ENCODE measurements at regions not wholly inside any gene's neighbourhood (a gene's known extent, or its start where the extent isn't known, plus 50 kb on each side); places are given as distances from the start of the nearest gene placed in this dataset.

GRCh38 chr10:27601946-27602538, 97.9 kb downstream of the RAB18 start:
- Histone ChIP-seq H3K36me3 (ENCODE audit: insufficient read depth, low read length) (no peaks in the 10 kb centered on the region), H2AFZ (ENCODE audit: low read length) (no peak overlapping the region), H4K20me1 (ENCODE audit: insufficient read depth, low read length) (no peaks in the 10 kb centered on the region), H3K9me3 (ENCODE audit: low read length) (no peaks in the 10 kb centered on the region), H3K79me2 (ENCODE audit: insufficient read depth, low read depth, low read length) (no peaks in the 10 kb centered on the region), H3K4me2 (ENCODE audit: low read length) (no peak overlapping the region), H3K9me2 (ENCODE audit: insufficient read depth, low read length) (no peaks in the 10 kb centered on the region), H3K4me1 (ENCODE audit: insufficient read depth, low read length, poor library complexity, severe bottlenecking) (no peaks in the 10 kb centered on the region), H3K4me3 (ENCODE audit: low read depth, low read length, poor library complexity, severe bottlenecking) (no peak overlapping the region), H3K27ac (ENCODE audit: low read depth, low read length, poor library complexity, severe bottlenecking) (no peak overlapping the region)
- ChIA-PET POLR2A (no interaction called here), CTCF (ENCODE audit: unreplicated experiment) (no interaction called here)
- BruUV-seq (replicated peaks) = no TSS peak
- no peak for TF ChIP-seq EZH2phosphoT487 (IDR thresholded peaks at IDR 0.05; ENCODE audit: borderline replicate concordance, low read depth, low read length)
- TF ChIP-seq, protein P1, sequence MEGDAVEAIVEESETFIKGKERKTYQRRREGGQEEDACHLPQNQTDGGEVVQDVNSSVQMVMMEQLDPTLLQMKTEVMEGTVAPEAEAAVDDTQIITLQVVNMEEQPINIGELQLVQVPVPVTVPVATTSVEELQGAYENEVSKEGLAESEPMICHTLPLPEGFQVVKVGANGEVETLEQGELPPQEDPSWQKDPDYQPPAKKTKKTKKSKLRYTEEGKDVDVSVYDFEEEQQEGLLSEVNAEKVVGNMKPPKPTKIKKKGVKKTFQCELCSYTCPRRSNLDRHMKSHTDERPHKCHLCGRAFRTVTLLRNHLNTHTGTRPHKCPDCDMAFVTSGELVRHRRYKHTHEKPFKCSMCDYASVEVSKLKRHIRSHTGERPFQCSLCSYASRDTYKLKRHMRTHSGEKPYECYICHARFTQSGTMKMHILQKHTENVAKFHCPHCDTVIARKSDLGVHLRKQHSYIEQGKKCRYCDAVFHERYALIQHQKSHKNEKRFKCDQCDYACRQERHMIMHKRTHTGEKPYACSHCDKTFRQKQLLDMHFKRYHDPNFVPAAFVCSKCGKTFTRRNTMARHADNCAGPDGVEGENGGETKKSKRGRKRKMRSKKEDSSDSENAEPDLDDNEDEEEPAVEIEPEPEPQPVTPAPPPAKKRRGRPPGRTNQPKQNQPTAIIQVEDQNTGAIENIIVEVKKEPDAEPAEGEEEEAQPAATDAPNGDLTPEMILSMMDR (conservative IDR thresholded peaks at IDR 0.05; ENCODE audit: low read length) = no peak
- DNase-seq (ENCODE audit: low spot score) = no peak
- intact Hi-C loops (cut with micrococcal nuclease; ENCODE audit: unreplicated experiment) = no loop called here

GRCh38 chr10:27603104-27603503, 99.0 kb downstream of the RAB18 start:
- Histone ChIP-seq H3K4me2 (ENCODE audit: low read length) (no peak overlapping the region), H3K9me2 (ENCODE audit: insufficient read depth, low read length) (no peaks in the 10 kb centered on the region), H2AFZ (ENCODE audit: low read length) (no peak overlapping the region), H3K9me3 (ENCODE audit: low read length) (no peaks in the 10 kb centered on the region), H3K27ac (ENCODE audit: low read depth, low read length, poor library complexity, severe bottlenecking) (no peak overlapping the region), H3K36me3 (ENCODE audit: insufficient read depth, low read length) (no peaks in the 10 kb centered on the region), H4K20me1 (ENCODE audit: insufficient read depth, low read length) (no peaks in the 10 kb centered on the region), H3K4me3 (ENCODE audit: low read depth, low read length, poor library complexity, severe bottlenecking) (no peak overlapping the region), H3K4me1 (ENCODE audit: insufficient read depth, low read length, poor library complexity, severe bottlenecking) (no peaks in the 10 kb centered on the region), H3K79me2 (ENCODE audit: insufficient read depth, low read depth, low read length) (no peaks in the 10 kb centered on the region)
- no TSS peak for BruUV-seq (replicated peaks)
- ChIA-PET POLR2A (no interaction called here), CTCF (ENCODE audit: unreplicated experiment) (no interaction called here)
- DNase-seq (ENCODE audit: low spot score) = no peak
- TF ChIP-seq, protein P1 (conservative IDR thresholded peaks at IDR 0.05; ENCODE audit: low read length) = no peak
- TF ChIP-seq EZH2phosphoT487 (IDR thresholded peaks at IDR 0.05; ENCODE audit: borderline replicate concordance, low read depth, low read length) = no peak
- intact Hi-C loops (cut with micrococcal nuclease; ENCODE audit: unreplicated experiment) = no loop called here

- ChIA-PET CTCF (ENCODE audit: unreplicated experiment) (no interaction called here), POLR2A (interaction anchor here (0.6 kb wide), 1 partner anchor 793 kb away, joined by 3 read pairs; no protein-coding TSS in a partner anchor)
- intact Hi-C loops (cut with micrococcal nuclease; ENCODE audit: unreplicated experiment) = no loop called here
Measured at GRCh38 chr10:27605318-27605717, 101.2 kb downstream of the RAB18 start.

More at GRCh38 chr10:27605318-27605717, 101.2 kb downstream of the RAB18 start:
- H3K36me3 ChIP-seq (ENCODE audit: insufficient read depth, low read length) = no peaks in the 10 kb centered on the region
- H4K20me1 ChIP-seq (ENCODE audit: insufficient read depth, low read length) = no peaks in the 10 kb centered on the region
- H3K4me1 ChIP-seq (ENCODE audit: insufficient read depth, low read length, poor library complexity, severe bottlenecking) = no peaks in the 10 kb centered on the region
- no peaks in the 10 kb centered on the region for H3K9me3 ChIP-seq (ENCODE audit: low read length)
- H3K4me2 ChIP-seq (ENCODE audit: low read length) = no peak overlapping the region
- no peaks in the 10 kb centered on the region for H3K9me2 ChIP-seq (ENCODE audit: insufficient read depth, low read length)
- BruUV-seq (replicated peaks) = no TSS peak
- no peaks in the 10 kb centered on the region for H3K79me2 ChIP-seq (ENCODE audit: insufficient read depth, low read depth, low read length)
- H3K27ac ChIP-seq (ENCODE audit: low read depth, low read length, poor library complexity, severe bottlenecking) = no peak overlapping the region
- H3K4me3 ChIP-seq (ENCODE audit: low read depth, low read length, poor library complexity, severe bottlenecking) = no peak overlapping the region
- no peak for TF ChIP-seq EZH2phosphoT487 (IDR thresholded peaks at IDR 0.05; ENCODE audit: borderline replicate concordance, low read depth, low read length)
- TF ChIP-seq, protein P1 (conservative IDR thresholded peaks at IDR 0.05; ENCODE audit: low read length) = no peak
- DNase-seq (ENCODE audit: low spot score) = no peak
- no peak overlapping the region for H2AFZ ChIP-seq (ENCODE audit: low read length)
